ENCODE measurements at regions not wholly inside any gene's neighbourhood (a gene's known extent, or its start where the extent isn't known, plus 50 kb on each side); places are given as distances from the start of the nearest gene placed in this dataset.
"Not testable (repeated sequence)": the region's sequence is repeated elsewhere in the genome, so short reads cannot be mapped to it uniquely, and the experiment has no call there.

DNA sequence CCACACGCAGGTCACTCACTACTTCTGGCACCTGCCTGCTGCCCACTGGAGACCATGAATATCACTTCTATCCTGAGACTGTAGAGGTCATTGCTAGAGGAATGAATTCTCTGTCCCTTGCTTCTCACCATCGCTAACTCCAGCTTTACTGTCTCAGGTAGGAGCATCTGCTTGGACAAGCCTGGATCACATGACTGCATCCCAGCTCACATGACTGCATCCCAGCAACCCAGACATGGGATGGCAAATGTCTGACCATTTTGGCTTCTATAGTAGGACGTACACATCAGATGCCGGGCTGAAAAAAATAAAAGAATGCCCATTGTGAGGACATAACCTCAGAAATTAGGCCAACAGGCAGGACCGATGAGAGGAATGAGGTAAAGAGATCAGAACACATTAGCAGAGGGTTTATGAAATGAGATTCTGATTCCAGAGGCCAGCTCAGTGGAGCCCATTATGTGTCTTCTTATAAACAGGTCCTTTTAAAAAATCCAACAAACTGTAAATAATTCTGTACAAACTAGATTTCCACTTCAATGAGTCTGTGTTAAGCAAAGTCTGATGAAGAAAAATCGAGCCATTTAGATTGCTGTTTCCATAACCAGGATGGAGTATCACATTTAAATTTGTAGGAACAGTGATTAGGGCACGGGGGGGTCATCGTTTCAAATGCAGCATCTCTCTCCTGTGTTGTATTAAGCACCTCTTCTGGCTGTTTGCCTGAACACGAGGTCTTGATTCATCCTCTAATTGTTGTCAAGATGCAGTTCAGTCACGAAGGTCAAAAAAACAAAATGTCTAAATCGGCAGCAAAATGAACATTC, 126.7 kb downstream of the MTHFS start:
- no peak for DNase-seq

DNA sequence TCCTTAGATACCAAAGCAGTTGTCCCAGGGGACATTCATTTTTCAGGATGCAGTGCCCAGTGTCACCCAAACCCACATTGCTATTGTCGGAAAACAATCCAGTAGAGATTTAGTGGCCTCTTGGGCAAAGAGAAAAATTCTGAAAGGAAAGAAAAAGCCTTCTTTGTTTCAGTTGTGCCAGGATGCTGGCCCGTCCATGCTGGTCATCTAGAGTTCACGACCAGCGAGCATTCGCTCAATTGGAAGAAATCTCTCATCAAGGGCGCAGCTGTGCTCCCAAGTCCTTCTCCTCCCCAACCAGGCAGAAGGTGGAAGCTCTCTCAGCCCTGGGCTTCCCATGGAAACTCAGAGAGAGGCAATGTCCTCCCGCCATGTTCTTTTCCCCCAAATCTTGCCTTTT, 123.7 kb downstream of the MTHFS start:
- DNase-seq, result no peak

DNA sequence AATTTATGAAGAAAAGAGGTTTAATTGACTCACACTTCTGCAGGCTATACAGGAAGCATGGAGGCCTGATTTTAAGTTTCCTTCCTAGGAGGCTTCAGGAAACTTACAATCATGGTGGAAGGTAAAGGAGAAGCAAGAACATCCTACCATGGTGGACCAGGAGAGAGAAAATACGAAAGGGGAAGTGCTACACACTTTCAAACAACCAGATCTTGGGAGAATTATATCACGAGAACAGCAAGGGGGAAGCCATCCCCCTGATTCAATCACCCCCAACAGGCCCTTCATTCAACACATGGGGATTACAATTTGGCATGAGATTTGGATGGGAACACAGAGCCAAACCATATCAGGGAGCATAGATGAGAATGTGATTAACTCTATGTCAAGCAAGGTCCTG, 121.0 kb downstream of the MTHFS start:
- no peak for DNase-seq

DNA sequence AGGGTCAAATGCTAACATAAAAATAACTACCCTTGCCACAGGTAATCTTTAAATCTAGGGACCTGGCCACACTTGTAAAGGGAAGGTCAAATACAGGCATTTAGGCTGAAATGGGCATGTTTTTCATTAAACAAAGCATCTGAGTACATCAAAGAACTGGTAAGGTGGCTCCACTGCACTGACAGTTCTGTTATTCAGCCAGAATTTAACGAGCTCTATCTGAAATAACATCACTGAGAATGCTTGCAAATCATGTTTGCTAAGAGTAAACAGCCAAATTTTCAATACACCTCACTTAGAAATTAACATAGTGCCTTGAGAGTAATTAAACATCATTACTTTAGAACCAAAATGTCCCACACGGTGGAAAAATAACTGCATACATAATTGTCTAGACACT, 118.9 kb downstream of the MTHFS start:
- no peak for DNase-seq

DNA sequence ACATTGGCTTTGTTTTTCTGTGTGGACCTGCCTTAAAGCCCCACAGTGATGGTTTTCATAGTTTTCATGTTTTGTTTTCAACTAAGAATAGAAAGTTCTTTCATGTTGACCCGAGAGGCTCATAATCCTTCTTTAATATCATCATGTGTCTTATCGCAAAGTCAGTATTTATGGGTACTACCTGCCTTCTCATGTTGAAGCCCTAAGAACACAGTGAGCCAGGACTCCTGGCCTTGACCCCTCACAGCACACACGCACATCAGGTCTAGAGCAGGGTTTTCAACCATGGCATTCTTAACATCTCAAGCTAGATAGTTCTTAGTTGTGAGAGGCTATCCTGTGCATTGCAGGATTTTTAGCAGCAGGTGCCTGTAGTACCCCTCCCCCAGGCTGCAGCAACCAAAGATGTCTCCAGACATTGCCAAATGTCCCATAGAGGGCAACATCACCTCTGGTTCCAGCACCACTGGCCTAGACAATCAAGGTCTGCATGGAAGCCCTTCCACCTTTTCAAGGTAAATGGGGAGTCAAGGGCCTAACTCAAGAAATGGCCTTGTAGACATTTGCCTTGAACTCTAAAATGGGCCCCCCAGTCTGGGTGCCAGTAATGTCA, 118.3 kb downstream of the MTHFS start:
- no peak for DNase-seq

DNA sequence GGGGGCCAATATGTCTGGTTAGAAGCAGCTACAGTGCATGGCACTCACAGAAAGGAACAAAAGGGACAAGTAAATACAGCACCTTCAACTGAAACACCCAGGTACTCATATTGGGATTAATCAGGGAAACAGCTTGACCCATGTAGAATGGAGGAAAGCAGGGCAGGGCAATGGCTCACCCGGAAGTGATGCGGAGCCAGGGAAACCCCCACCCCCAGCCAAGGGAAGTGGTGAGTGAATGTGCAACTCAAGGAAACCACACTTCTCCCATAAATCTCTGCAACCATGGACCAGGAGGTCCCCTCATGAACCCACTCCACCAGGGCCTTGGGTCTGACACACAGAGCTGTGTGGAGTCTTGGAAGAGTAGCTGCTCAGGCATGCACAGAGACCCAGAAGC, 117.1 kb downstream of the MTHFS start:
- no peak for DNase-seq

DNA sequence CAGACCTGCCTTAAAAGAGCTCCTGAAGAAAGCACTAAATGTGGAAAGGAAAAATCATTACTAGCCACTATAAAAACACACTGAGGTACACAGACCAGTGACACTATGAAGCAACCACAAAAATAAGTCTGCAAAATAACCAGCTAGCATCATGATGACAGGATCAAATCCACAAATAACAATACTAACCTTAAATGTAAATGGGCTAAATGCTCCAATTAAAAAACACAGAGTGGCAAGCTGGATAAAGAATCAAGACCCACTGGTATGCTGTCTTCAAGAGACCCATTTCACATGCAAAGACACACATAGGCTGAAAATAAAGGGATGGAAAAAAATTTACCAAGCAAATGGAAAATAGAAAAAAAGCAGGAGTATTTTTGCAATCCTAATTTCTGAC, 114.5 kb downstream of the MTHFS start:
- not testable (repeated sequence) for DNase-seq
